NCI-H526 (cell line): ENCODE measurements at regions not wholly inside any gene's neighbourhood (a gene's known extent, or its start where the extent isn't known, plus 50 kb on each side); places are given as distances from the start of the nearest gene placed in this dataset.
A peak's percentile ranks its signal among the peaks of the same experiment; 100 is the strongest.

Source experiments
- DNase-seq, 2 experiments: peaks; one replicate each; lab custom pipeline; 2025; lab: John Stamatoyannopoulos, UW

GRCh38 chr2:220437938-220438337 lies 810.5 kb downstream of the SLC4A3 start:
- no peak for DNase-seq

- DNase-seq: no peak
These were observed 813.3 kb downstream of the SLC4A3 start for GRCh38 chr2:220440731-220441130.

- no peak for DNase-seq
These were observed 814.0 kb downstream of the SLC4A3 start for GRCh38 chr2:220441404-220441803.

- no peak for DNase-seq
These were observed 814.6 kb downstream of the SLC4A3 start for GRCh38 chr2:220442012-220442411.

- DNase-seq: no peak
These were observed 818.1 kb downstream of the SLC4A3 start for GRCh38 chr2:220445429-220446105.

- DNase-seq: no peak
These were observed 818.8 kb downstream of the SLC4A3 start for GRCh38 chr2:220446106-220446712.

GRCh38 chr2:220450846-220451245 lies 823.4 kb downstream of the SLC4A3 start:
- DNase-seq: peak; percentile 37 to 58

- no peak for DNase-seq
These were observed 824.0 kb downstream of the SLC4A3 start for GRCh38 chr2:220451438-220451837.

GRCh38 chr2:220452561-220452960 lies 825.1 kb downstream of the SLC4A3 start:
- DNase-seq: no peak

- DNase-seq: no peak
These were observed 828.0 kb downstream of the SLC4A3 start for GRCh38 chr2:220455351-220455990.

GRCh38 chr2:220458051-220458450 lies 830.6 kb downstream of the SLC4A3 start:
- DNase-seq: no peak

- no peak for DNase-seq
These were observed 833.0 kb downstream of the SLC4A3 start for GRCh38 chr2:220460257-220460985.

- DNase-seq: no peak
These were observed 836.4 kb downstream of the SLC4A3 start for GRCh38 chr2:220463876-220464275.

GRCh38 chr2:220465700-220466099 lies 838.3 kb downstream of the SLC4A3 start:
- DNase-seq: no peak

GRCh38 chr2:220466251-220466691 lies 838.8 kb downstream of the SLC4A3 start:
- no peak for DNase-seq

- no peak for DNase-seq
These were observed 841.8 kb downstream of the SLC4A3 start for GRCh38 chr2:220469201-220469600.

- no peak for DNase-seq
These were observed 846.2 kb downstream of the SLC4A3 start for GRCh38 chr2:220473611-220474010.

- DNase-seq: no peak
These were observed 849.4 kb downstream of the SLC4A3 start for GRCh38 chr2:220476877-220477276.

GRCh38 chr2:220478305-220479058 lies 851.1 kb downstream of the SLC4A3 start:
- DNase-seq: peak; percentile 65 to 87

GRCh38 chr2:220482716-220483115 lies 855.3 kb downstream of the SLC4A3 start:
- DNase-seq: no peak

- DNase-seq: no peak
These were observed 861.7 kb downstream of the SLC4A3 start for GRCh38 chr2:220489121-220489520.

GRCh38 chr2:220491670-220492069 lies 864.2 kb downstream of the SLC4A3 start:
- no peak for DNase-seq
